Stomach (tissue), 8 donors: ENCODE measurements at regions not wholly inside any gene's neighbourhood (a gene's known extent, or its start where the extent isn't known, plus 50 kb on each side); places are given as distances from the start of the nearest gene placed in this dataset.

Experiments used
- DNase-seq, 2 donors: peaks; one replicate each; pipeline versions ENCODE4 v3.0.0 to v3.0.0-alpha.2; 2013 to 2019
- H3K27ac ChIP-seq, 5 donors: fragments of 200-600 bp in 4 of 5; sonication (generic) in 4 of 5; one replicate each; pipeline ENCODE4 v1.5.1; 2013 to 2019; ENCODE audit warnings: mild to moderate bottlenecking in 1 of 5, moderate library complexity in 1 of 5
- H3K27me3 ChIP-seq, 3 donors: fragments of 200-600 bp; sonication (generic); one replicate each; pipeline ENCODE4 v1.5.1; 2017 to 2019; ENCODE audit warnings: mixed run types in 1 of 3
- H3K36me3 ChIP-seq, 4 donors: fragments of 200-600 bp; sonication (generic); 1 replicate in 3 of 4; 2 replicates in 1 of 4; pipeline ENCODE4 v1.5.1; 2016 to 2019
- H3K4me1 ChIP-seq, 4 donors: fragments of 200-600 bp; sonication (generic); one replicate each; pipeline ENCODE4 v1.5.1; 2016 to 2019
- H3K4me3 ChIP-seq, 4 donors: fragments of 200-600 bp; sonication (generic) in 3 of 4; one replicate each; pipeline ENCODE4 v1.5.1; 2016 to 2019; ENCODE audit warnings: mild to moderate bottlenecking in 1 of 4
- H3K9me3 ChIP-seq, 4 donors: fragments of 200-600 bp; sonication (generic); one replicate each; pipeline ENCODE4 v1.5.1; 2016 to 2019
- CTCF ChIP-seq, 7 experiments: fragments of 450-650 bp in 4 of 7; fragments of 200-600 bp in 3 of 7; sonication (generic) in 3 of 7; IDR thresholded peaks; one replicate each; pipeline ENCODE4 v1.5.1; 2016 to 2019; ENCODE audit warnings: antibody characterized with exemption in 7 of 7, control low read depth in 2 of 7, mild to moderate bottlenecking in 1 of 7
- EP300 ChIP-seq: sonication (generic); formaldehyde crosslinking; IDR thresholded peaks from one replicate; pipeline ENCODE4 v1.6.1; 2017; ENCODE audit warnings: antibody characterized with exemption
- POLR2A ChIP-seq, 4 donors: fragments of 450-650 bp; IDR thresholded peaks; one replicate each; pipeline ENCODE4 v1.6.1; 2016; ENCODE audit warnings: antibody characterized with exemption in 4 of 4, control low read depth in 2 of 4, mild to moderate bottlenecking in 1 of 4, moderate library complexity in 1 of 4
- POLR2AphosphoS5 ChIP-seq, 3 donors: sonication (generic); formaldehyde crosslinking; IDR thresholded peaks; one replicate each; pipeline ENCODE4 v1.6.1; 2016; ENCODE audit warnings: antibody characterized with exemption in 3 of 3
- WGBS, 5 donors: extraction: QIAGEN DNeasy Blood & Tissue Kit in 3 of 5; methylation state at CpG; one replicate each; pipeline versions ENCODE4 v1.1.5 to v1.1.7; 2013 to 2018; 5-methylcytosine and 5-hydroxymethylcytosine counted together
- intact Hi-C: fragments of 100-400 bp; cut with DNase I; formaldehyde crosslinking; loops from one replicate; pipeline ENCODE4 v1.15.1; 2023; ENCODE audit warnings: low total_unique reads
- donor health status: healthy with polysubstance abuse.
- donor health status: Bipolar disorder and iron deficiency.
- donor health status: healthy.

- DNase-seq: no peak
- Histone ChIP-seq H3K4me1 (no peaks in the 10 kb centered on the region), H3K4me3 (no peak overlapping the region), H3K36me3 (no peaks in the 10 kb centered on the region), H3K9me3 (no peaks in the 10 kb centered on the region), H3K27ac (no peak overlapping the region), H3K27me3 (no peaks in the 10 kb centered on the region)
- intact Hi-C loops: no loop called here
- TF ChIP-seq POLR2A (IDR thresholded peaks at IDR 0.05) (no peak), EP300 (no peak), POLR2AphosphoS5 (IDR thresholded peaks at IDR 0.05) (no peak), CTCF (IDR thresholded peaks at IDR 0.05) (no peak)
- WGBS, 5 donors: 59 to 72% (median 72%) methylated on average over 2 of the region's 2 CpGs
Measured at GRCh38 chr20:11287126-11287525, 613.3 kb upstream of the JAG1 start.

GRCh38 chr20:11296221-11296620, 621.5 kb upstream of the BTBD3 start:
- no peak overlapping the region for H3K27ac ChIP-seq
- H3K9me3 ChIP-seq: no peaks in the 10 kb centered on the region
- intact Hi-C loops: no loop called here
- no peak overlapping the region for H3K4me3 ChIP-seq
- H3K36me3 ChIP-seq: no peaks in the 10 kb centered on the region
- H3K27me3 ChIP-seq: no peaks in the 10 kb centered on the region
- no peak for TF ChIP-seq CTCF (IDR thresholded peaks at IDR 0.05)
- TF ChIP-seq POLR2A (IDR thresholded peaks at IDR 0.05): no peak
- TF ChIP-seq EP300: no peak
- TF ChIP-seq POLR2AphosphoS5 (IDR thresholded peaks at IDR 0.05): no peak
- DNase-seq: no peak
- WGBS, 5 donors: 92 to 97% (median 95%) methylated on average over 1 of the region's 1 CpG
- H3K4me1 ChIP-seq: no peaks in the 10 kb centered on the region

DNA sequence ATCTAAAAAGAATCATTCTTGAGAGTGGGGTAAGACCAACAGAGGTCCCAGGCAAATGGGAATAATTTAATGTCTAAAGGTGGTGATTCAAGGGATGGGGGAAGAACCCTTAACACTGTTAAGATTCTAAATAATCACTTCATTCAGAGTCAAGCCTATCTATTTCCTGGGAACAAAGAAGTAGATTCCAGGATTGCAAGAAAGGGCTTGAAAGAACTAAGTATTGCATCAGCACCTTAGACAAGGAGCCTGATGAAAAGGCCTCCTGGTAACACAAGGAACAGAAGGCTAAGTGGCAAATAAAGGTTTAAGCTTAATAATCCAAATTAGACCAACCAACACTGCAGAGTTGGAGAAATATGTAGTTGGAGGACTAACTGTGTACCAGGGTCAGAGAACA, 620.7 kb upstream of the BTBD3 start:
- H3K9me3 ChIP-seq: no peaks in the 10 kb centered on the region
- no peak for DNase-seq
- no peaks in the 10 kb centered on the region for H3K27me3 ChIP-seq
- H3K36me3 ChIP-seq: no peaks in the 10 kb centered on the region
- no peaks in the 10 kb centered on the region for H3K4me1 ChIP-seq
- no peak overlapping the region for H3K4me3 ChIP-seq
- intact Hi-C loops: no loop called here
- no peak overlapping the region for H3K27ac ChIP-seq
- TF ChIP-seq POLR2A (IDR thresholded peaks at IDR 0.05): no peak
- TF ChIP-seq EP300: no peak
- TF ChIP-seq POLR2AphosphoS5 (IDR thresholded peaks at IDR 0.05): no peak
- no peak for TF ChIP-seq CTCF (IDR thresholded peaks at IDR 0.05)

DNA sequence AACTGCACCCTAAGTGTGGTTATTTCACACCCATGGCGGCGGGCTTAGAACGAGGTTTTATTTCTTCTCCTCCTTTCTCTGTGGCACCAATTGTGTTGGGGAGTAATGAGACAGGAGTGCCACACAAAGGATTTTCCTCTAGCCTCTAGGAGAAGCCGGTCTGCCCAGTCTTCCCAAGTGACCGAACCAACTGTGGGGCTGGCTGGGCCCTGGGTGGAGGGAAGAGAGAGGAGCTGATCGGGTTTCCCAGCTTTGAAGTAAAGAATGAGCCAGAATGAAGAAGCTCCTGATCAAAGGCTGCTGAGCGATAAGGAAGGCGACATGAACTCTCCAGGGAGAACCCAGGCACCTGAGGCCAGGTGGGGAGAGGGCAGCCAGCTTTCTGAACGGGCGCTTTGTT, 616.0 kb upstream of the BTBD3 start:
- TF ChIP-seq POLR2A (IDR thresholded peaks at IDR 0.05): no peak
- TF ChIP-seq POLR2AphosphoS5 (IDR thresholded peaks at IDR 0.05): no peak
- no peak for TF ChIP-seq EP300
- no peak for TF ChIP-seq CTCF (IDR thresholded peaks at IDR 0.05)
- no peaks in the 10 kb centered on the region for H3K36me3 ChIP-seq
- DNase-seq: no peak
- H3K9me3 ChIP-seq: no peaks in the 10 kb centered on the region
- WGBS, 5 donors: 77 to 86% (median 77%) methylated on average over 10 of the region's 10 CpGs
- no peaks in the 10 kb centered on the region for H3K4me1 ChIP-seq
- intact Hi-C loops: no loop called here
- no peaks in the 10 kb centered on the region for H3K27me3 ChIP-seq
- no peak overlapping the region for H3K4me3 ChIP-seq
- H3K27ac ChIP-seq: no peak overlapping the region

DNA sequence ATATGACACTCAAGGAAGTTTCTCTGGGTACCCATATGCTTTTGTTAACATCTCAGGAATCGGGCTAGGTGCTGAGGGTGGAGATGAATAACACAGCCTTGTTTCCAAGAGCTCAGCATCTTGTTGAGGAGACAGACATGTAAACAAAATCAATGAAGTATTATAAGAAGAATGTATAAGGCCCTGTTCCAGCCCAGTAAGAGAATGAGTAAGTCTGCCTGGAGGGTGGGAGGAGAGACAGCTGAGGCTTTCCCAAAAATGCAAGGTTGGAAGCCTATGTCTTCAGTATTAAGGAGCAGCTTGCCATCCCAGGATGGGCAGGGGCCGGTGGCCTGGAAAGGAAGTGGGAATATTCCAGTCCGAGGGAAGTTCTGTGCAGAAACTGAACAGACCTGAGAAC, 615.3 kb upstream of the BTBD3 start:
- Histone ChIP-seq H3K4me3 (no peak overlapping the region), H3K9me3 (no peaks in the 10 kb centered on the region), H3K4me1 (no peaks in the 10 kb centered on the region), H3K27ac (no peak overlapping the region), H3K36me3 (no peaks in the 10 kb centered on the region), H3K27me3 (no peaks in the 10 kb centered on the region)
- DNase-seq: no peak
- no peak for TF ChIP-seq EP300
- TF ChIP-seq POLR2A (IDR thresholded peaks at IDR 0.05): no peak
- TF ChIP-seq CTCF (IDR thresholded peaks at IDR 0.05): no peak
- TF ChIP-seq POLR2AphosphoS5 (IDR thresholded peaks at IDR 0.05): no peak
- 69 to 77% (median 72%) methylated on average over 3 of the region's 3 CpGs for WGBS, 5 donors
- intact Hi-C loops: no loop called here
